ENCODE measurements at regions not wholly inside any gene's neighbourhood (a gene's known extent, or its start where the extent isn't known, plus 50 kb on each side); places are given as distances from the start of the nearest gene placed in this dataset.

- no peak for TF ChIP-seq EZH2 (IDR thresholded peaks at IDR 0.05; ENCODE audit: low read length, missing control alignments)
- TF ChIP-seq CTCF (conservative IDR thresholded peaks at IDR 0.05 in 1 of 2, IDR thresholded peaks at IDR 0.05 in 1 of 2; ENCODE audit: low read depth in 1 of 2, low read length in 2 of 2), result no peak
- Histone ChIP-seq H3K27me3 (ENCODE audit: control insufficient read depth, insufficient read depth, low read length) (no peaks in the 10 kb centered on the region), H3K36me3 (ENCODE audit: control insufficient read depth, insufficient read depth, low read length) (no peaks in the 10 kb centered on the region), H2AFZ (ENCODE audit: low read length) (no peak overlapping the region), H4K20me1 (ENCODE audit: control insufficient read depth, extremely low read depth, insufficient read depth, low read length) (no peaks in the 10 kb centered on the region), H3K4me1 (ENCODE audit: control insufficient read depth, extremely low read depth, insufficient read depth, low read length) (no peaks in the 10 kb centered on the region), H3K9me3 (ENCODE audit: control insufficient read depth, insufficient read depth, low read depth, low read length) (no peaks in the 10 kb centered on the region), H3K9ac (ENCODE audit: insufficient read depth, low read length) (no peak overlapping the region), H3K4me2 (ENCODE audit: extremely low read depth, insufficient read depth, low read length) (no peak overlapping the region), H3K27ac (ENCODE audit: insufficient read depth, low read length) (no peak overlapping the region), H3K4me3 (replicated peaks in 1 of 4; ENCODE audit: control extremely low read depth in 1 of 4, insufficient read depth in 1 of 4, low read depth in 3 of 4, low read length in 4 of 4) (no peak overlapping the region), H3K79me2 (ENCODE audit: control insufficient read depth, insufficient read depth, low read length) (no peaks in the 10 kb centered on the region)
- DNase-seq (ENCODE audit: low read depth in 2 of 2), result no peak
These were observed 88.2 kb downstream of the RASSF9 start for GRCh38 chr12:85747941-85748495.
